MM.1S (cell line): ENCODE measurements at regions not wholly inside any gene's neighbourhood (a gene's known extent, or its start where the extent isn't known, plus 50 kb on each side); places are given as distances from the start of the nearest gene placed in this dataset.

ENCODE experiments used
- DNase-seq: peaks from one replicate; pipeline ENCODE4 v3.0.0-alpha.2; 2015
- H2AFZ ChIP-seq: fragments of 300-600 bp; sonication (generic); 2 replicates; pipeline ENCODE4 v1.6.0; 2016; ENCODE audit warnings: antibody characterized with exemption, low read length
- H3F3A ChIP-seq: fragments of 300-600 bp; sonication (generic); 2 replicates; pipeline ENCODE4 v1.6.1; 2016; ENCODE audit warnings: mild to moderate bottlenecking, antibody characterized with exemption, low read length, moderate library complexity, mixed read lengths; ENCODE audit not compliant: insufficient read depth
- H3K27ac ChIP-seq: fragments of 300-600 bp; sonication (generic); 2 replicates; pipeline ENCODE4 v1.5.1; 2016; ENCODE audit warnings: mild to moderate bottlenecking, low read length
- H3K27me3 ChIP-seq: fragments of 300-600 bp; sonication (generic); replicated peaks from 2 replicates; pipeline ENCODE4 v1.6.0; 2016; ENCODE audit warnings: low read length; ENCODE audit not compliant: insufficient read depth
- H3K36me3 ChIP-seq: fragments of 300-600 bp; sonication (generic); replicated peaks from 2 replicates; pipeline ENCODE4 v1.6.1; 2016; ENCODE audit warnings: mild to moderate bottlenecking, low read length, mixed read lengths; ENCODE audit not compliant: insufficient read depth
- H3K4me1 ChIP-seq: fragments of 300-600 bp; sonication (generic); 2 replicates; pipeline ENCODE4 v1.6.1; 2016; ENCODE audit warnings: low read length, mixed read lengths
- H3K4me2 ChIP-seq: fragments of 300-600 bp; sonication (generic); 2 replicates; pipeline ENCODE4 v1.6.0; 2016; ENCODE audit warnings: low read depth, low read length
- H3K4me3 ChIP-seq: fragments of 300-600 bp; sonication (generic); 2 replicates; pipeline ENCODE4 v1.5.1; 2016; ENCODE audit warnings: low read length, mixed read lengths
- H3K79me2 ChIP-seq: fragments of 300-600 bp; sonication (generic); 2 replicates; pipeline ENCODE4 v1.6.1; 2016; ENCODE audit warnings: mixed run types, low read length, mixed read lengths
- H3K9ac ChIP-seq: fragments of 300-600 bp; sonication (generic); 2 replicates; pipeline ENCODE4 v1.6.1; 2016; ENCODE audit warnings: low read length, mixed read lengths
- H3K9me2 ChIP-seq: fragments of 300-600 bp; sonication (generic); replicated peaks from 2 replicates; pipeline ENCODE4 v1.6.1; 2016; ENCODE audit warnings: mild to moderate bottlenecking, low read length, mixed read lengths; ENCODE audit not compliant: insufficient read depth
- H3K9me3 ChIP-seq: fragments of 300-600 bp; sonication (generic); replicated peaks from 2 replicates; pipeline ENCODE4 v1.6.1; 2016; ENCODE audit warnings: mild to moderate bottlenecking, low read length, mixed read lengths; ENCODE audit not compliant: insufficient read depth
- H4K20me1 ChIP-seq: fragments of 300-600 bp; sonication (generic); 2 replicates; pipeline ENCODE4 v1.6.1; 2016; ENCODE audit warnings: mild to moderate bottlenecking, low read length, moderate library complexity, mixed read lengths; ENCODE audit not compliant: insufficient read depth
- EZH2 ChIP-seq: fragments of 300-600 bp; sonication (generic); optimal IDR thresholded peaks from 2 replicates; pipeline ENCODE3; 2017; ENCODE audit warnings: low read depth, mild to moderate bottlenecking, antibody characterized with exemption, low read length, mixed read lengths
- EZH2phosphoT487 ChIP-seq: fragments of 300-600 bp; sonication (generic); IDR thresholded peaks from 2 replicates; pipeline ENCODE4 v1.6.1; 2018; ENCODE audit warnings: antibody characterized with exemption, low read length
- TF ChIP-seq, protein P1 (sequence below): fragments of 300-600 bp; sonication (generic); IDR thresholded peaks from 2 replicates; pipeline ENCODE4 v1.5.1; 2016; ENCODE audit warnings: antibody characterized with exemption, low read length, mixed read lengths

- Histone ChIP-seq H3K9ac (no peak overlapping the region), H3K27ac (no peak overlapping the region)
- no peak for DNase-seq
Measured at GRCh38 chr2:115946341-115946740, 1503.9 kb downstream of the DPP10 start.

DNA sequence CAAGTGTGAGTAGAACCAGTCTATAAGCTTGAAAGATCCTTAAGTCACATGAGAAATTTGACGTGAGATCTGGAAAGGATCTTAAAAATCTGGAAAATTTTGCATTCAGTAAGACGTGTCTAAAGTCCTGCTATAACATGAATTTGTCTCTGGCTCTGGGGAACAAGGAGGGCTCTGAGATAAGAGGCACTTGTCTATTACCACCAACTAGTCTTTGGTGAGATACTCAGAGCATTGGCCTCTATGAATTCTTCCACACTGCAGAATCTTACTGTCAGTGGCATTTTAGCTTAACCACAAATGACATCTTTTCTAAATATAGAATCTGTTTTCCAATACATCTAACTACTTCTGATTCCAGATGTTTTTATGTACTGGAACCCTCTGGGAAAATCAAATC, 1504.5 kb downstream of the DPP10 start:
- Histone ChIP-seq H3K27me3 (no peaks in the 10 kb centered on the region), H3K36me3 (no peaks in the 10 kb centered on the region), H3K9me2 (no peaks in the 10 kb centered on the region), H3K27ac (no peak overlapping the region), H3K4me2 (no peak overlapping the region), H2AFZ (no peak overlapping the region), H3F3A (no peaks in the 10 kb centered on the region), H3K9me3 (no peaks in the 10 kb centered on the region), H3K4me3 (no peak overlapping the region), H3K9ac (no peak overlapping the region), H4K20me1 (no peaks in the 10 kb centered on the region), H3K79me2 (no peaks in the 10 kb centered on the region), H3K4me1 (no peaks in the 10 kb centered on the region)
- DNase-seq = no peak
- no peak for TF ChIP-seq EZH2
- TF ChIP-seq, protein P1, sequence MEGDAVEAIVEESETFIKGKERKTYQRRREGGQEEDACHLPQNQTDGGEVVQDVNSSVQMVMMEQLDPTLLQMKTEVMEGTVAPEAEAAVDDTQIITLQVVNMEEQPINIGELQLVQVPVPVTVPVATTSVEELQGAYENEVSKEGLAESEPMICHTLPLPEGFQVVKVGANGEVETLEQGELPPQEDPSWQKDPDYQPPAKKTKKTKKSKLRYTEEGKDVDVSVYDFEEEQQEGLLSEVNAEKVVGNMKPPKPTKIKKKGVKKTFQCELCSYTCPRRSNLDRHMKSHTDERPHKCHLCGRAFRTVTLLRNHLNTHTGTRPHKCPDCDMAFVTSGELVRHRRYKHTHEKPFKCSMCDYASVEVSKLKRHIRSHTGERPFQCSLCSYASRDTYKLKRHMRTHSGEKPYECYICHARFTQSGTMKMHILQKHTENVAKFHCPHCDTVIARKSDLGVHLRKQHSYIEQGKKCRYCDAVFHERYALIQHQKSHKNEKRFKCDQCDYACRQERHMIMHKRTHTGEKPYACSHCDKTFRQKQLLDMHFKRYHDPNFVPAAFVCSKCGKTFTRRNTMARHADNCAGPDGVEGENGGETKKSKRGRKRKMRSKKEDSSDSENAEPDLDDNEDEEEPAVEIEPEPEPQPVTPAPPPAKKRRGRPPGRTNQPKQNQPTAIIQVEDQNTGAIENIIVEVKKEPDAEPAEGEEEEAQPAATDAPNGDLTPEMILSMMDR = no peak
- TF ChIP-seq EZH2phosphoT487 = no peak

More at GRCh38 chr2:115946341-115946740, 1503.9 kb downstream of the DPP10 start:
- H3K4me1 ChIP-seq = no peaks in the 10 kb centered on the region
- H2AFZ ChIP-seq = no peak overlapping the region
- H3K9me2 ChIP-seq = no peaks in the 10 kb centered on the region
- no peak overlapping the region for H3K4me2 ChIP-seq
- H3K4me3 ChIP-seq = no peak overlapping the region
- no peaks in the 10 kb centered on the region for H3F3A ChIP-seq
- H3K9me3 ChIP-seq = no peaks in the 10 kb centered on the region
- no peaks in the 10 kb centered on the region for H4K20me1 ChIP-seq
- H3K79me2 ChIP-seq = no peaks in the 10 kb centered on the region
- no peaks in the 10 kb centered on the region for H3K36me3 ChIP-seq
- no peaks in the 10 kb centered on the region for H3K27me3 ChIP-seq
- TF ChIP-seq, protein P1 = no peak
- TF ChIP-seq EZH2 (no peak), EZH2phosphoT487 (no peak)

DNA sequence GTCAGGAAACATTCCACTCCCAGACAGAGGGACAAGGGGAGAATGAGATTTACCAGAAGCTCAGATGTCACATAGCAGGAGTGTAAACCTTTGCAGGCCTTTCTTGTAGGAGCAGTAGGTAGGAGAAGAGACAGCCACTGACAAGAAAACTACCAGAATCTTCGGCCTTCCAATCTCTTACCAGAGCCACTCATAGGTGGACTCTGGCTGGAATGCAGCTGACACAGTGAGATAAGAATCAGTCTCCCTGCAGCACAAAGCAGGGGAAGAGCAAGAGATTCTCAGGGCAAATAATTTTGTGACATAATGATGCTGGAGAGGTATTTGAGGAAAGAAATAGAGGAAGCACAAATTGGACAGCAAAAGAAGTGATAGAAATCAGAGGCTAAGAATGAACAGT, 1534.5 kb downstream of the DPP10 start:
- TF ChIP-seq, protein P1 = no peak
- no peak for TF ChIP-seq EZH2
- no peak for TF ChIP-seq EZH2phosphoT487
- 0 out of 2 replicates have a peak overlapping the region, but pooled peaks have one; percentile 10 for H3K4me2 ChIP-seq

More for the DNA sequence above, 1534.5 kb downstream of the DPP10 start:
- DNase-seq = no peak
- Histone ChIP-seq H3K79me2 (no peaks in the 10 kb centered on the region), H3K9ac (no peak overlapping the region), H3K36me3 (no peaks in the 10 kb centered on the region), H3K4me3 (no peak overlapping the region), H3K27ac (no peak overlapping the region), H4K20me1 (no peaks in the 10 kb centered on the region), H3K27me3 (no peaks in the 10 kb centered on the region), H3K9me2 (no peaks in the 10 kb centered on the region), H3K9me3 (no peaks in the 10 kb centered on the region), H3F3A (no peaks in the 10 kb centered on the region), H2AFZ (peak overlapping the region; percentile 13; the same call in 1 of the 2 replicates), H3K4me1 (no peaks in the 10 kb centered on the region)
